AG10803 (cell line): ENCODE measurements at regions not wholly inside any gene's neighbourhood (a gene's known extent, or its start where the extent isn't known, plus 50 kb on each side); places are given as distances from the start of the nearest gene placed in this dataset.

Experiments
- DNase-seq: peaks from one replicate; pipeline ENCODE4 v3.0.0; 2010; ENCODE audit warnings: low read depth
- H3K4me3 ChIP-seq: 2 replicates; pipeline ENCODE4 v1.5.1; 2011; ENCODE audit warnings: mild to moderate bottlenecking, low read length, control low read depth
- CTCF ChIP-seq: conservative IDR thresholded peaks from 2 replicates; pipeline ENCODE4 v1.5.1; 2011; ENCODE audit warnings: mild to moderate bottlenecking, low read length, control low read depth, inconsistent platforms

GRCh38 chr4:78989697-78990270 is 50.5 kb upstream of the PAQR3 start:
- no peak for TF ChIP-seq CTCF
- DNase-seq: no peak
- no peak overlapping the region for H3K4me3 ChIP-seq
